Stimulated activated naive B cell treated with anti-CD40 and anti-IgM and Interleukin-4, amounts not matched to agents 10 μg/mL and 1 μg/mL and 100 μg/mL, for 72 hours (primary cell): ENCODE measurements at regions not wholly inside any gene's neighbourhood (a gene's known extent, or its start where the extent isn't known, plus 50 kb on each side); places are given as distances from the start of the nearest gene placed in this dataset.

ENCODE experiments used
- ATAC-seq, 2 donors: fragments of 150-1000 bp; cut with Tn5 transposase; replicated peaks; 2 replicates each; pipeline ENCODE4 v1.10.0; 2021; ENCODE audit warnings: moderate library complexity in 1 of 2
- DNase-seq: peaks from one replicate; pipeline ENCODE4 v3.0.0; 2021
- H3K27ac Mint-ChIP-seq: one replicate; pipeline ENCODE4 v1.8.0; 2022; ENCODE audit warnings: mild to moderate bottlenecking, mixed read lengths
- H3K27me3 Mint-ChIP-seq, 2 donors: one replicate each; pipeline ENCODE4 v1.8.0; 2022; ENCODE audit warnings: mixed read lengths in 2 of 2
- H3K36me3 Mint-ChIP-seq, 2 donors: one replicate each; pipeline ENCODE4 v1.8.0; 2022; ENCODE audit warnings: mixed read lengths in 2 of 2, mild to moderate bottlenecking in 1 of 2
- H3K4me1 Mint-ChIP-seq, 2 donors: one replicate each; pipeline ENCODE4 v1.8.0; 2022; ENCODE audit warnings: mixed read lengths in 2 of 2, mild to moderate bottlenecking in 1 of 2
- H3K4me3 Mint-ChIP-seq, 2 donors: one replicate each; pipeline ENCODE4 v1.8.0; 2022; ENCODE audit warnings: mild to moderate bottlenecking in 2 of 2, mixed read lengths in 2 of 2, moderate library complexity in 1 of 2
- H3K9me3 Mint-ChIP-seq, 2 donors: one replicate each; pipeline ENCODE4 v1.8.0; 2022; ENCODE audit warnings: mixed read lengths in 2 of 2, mild to moderate bottlenecking in 1 of 2

- Mint-ChIP-seq H3K4me1 (no peaks in the 10 kb centered on the region), H3K9me3 (no peaks in the 10 kb centered on the region), H3K36me3 (no peaks in the 10 kb centered on the region), H3K27ac (no peak overlapping the region), H3K4me3 (no peak overlapping the region), H3K27me3 (no peaks in the 10 kb centered on the region)
- ATAC-seq (no peak), DNase-seq (no peak)
These were observed 53.8 kb upstream of the SPPL2A start for GRCh38 chr15:50819344-50819743.

DNA sequence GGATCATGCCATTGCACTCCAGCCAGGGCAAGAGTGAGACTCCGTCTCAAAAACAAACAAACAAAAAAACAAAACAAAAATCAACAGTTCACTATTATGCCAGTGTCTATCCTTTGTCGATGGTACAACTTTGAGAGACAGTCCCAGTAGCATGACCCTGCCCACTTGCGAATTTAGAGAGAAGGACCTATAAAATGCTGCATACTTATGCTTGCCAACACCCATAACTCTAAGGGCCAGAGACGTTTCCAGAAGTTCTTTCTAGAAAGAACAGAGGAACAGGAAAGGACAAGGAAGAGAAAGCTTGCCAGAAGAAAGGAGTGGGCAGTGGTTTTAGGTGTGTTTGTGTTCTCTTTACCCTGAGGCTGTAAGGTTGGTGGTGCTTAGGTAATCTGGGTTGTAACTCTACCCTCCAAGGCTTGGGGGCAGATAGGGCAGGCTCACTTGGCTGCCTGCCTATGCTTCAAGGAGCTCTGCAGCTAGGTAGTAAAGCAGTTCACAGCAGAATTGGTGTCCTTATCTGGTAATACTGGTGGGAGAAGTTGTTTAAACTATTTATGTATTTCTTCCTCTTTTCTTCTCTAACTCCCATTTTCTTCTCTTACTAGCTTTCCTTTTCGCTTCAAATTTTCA lies 50.6 kb upstream of the SPPL2A start:
- no peak for ATAC-seq
- H3K9me3 Mint-ChIP-seq, result no peaks in the 10 kb centered on the region
- DNase-seq, result no peak
- H3K27ac Mint-ChIP-seq, result no peak overlapping the region
- H3K36me3 Mint-ChIP-seq, result no peaks in the 10 kb centered on the region
- no peaks in the 10 kb centered on the region for H3K27me3 Mint-ChIP-seq
- no peak overlapping the region for H3K4me3 Mint-ChIP-seq
- H3K4me1 Mint-ChIP-seq, result no peaks in the 10 kb centered on the region
